ENCODE measurements at regions not wholly inside any gene's neighbourhood (a gene's known extent, or its start where the extent isn't known, plus 50 kb on each side); places are given as distances from the start of the nearest gene placed in this dataset.
"Not testable (repeated sequence)": the region's sequence is repeated elsewhere in the genome, so short reads cannot be mapped to it uniquely, and the experiment has no call there.

- no peak for FAIRE-seq
- DNase-seq (ENCODE audit: low spot score in 2 of 2) = no peak
Measured at GRCh38 chr5:42874621-42875198, 63.0 kb upstream of the SELENOP start.

GRCh38 chr5:42872865-42873264 is 61.2 kb upstream of the SELENOP start:
- FAIRE-seq (no peak), DNase-seq (ENCODE audit: low spot score in 2 of 2) (no peak)

DNA sequence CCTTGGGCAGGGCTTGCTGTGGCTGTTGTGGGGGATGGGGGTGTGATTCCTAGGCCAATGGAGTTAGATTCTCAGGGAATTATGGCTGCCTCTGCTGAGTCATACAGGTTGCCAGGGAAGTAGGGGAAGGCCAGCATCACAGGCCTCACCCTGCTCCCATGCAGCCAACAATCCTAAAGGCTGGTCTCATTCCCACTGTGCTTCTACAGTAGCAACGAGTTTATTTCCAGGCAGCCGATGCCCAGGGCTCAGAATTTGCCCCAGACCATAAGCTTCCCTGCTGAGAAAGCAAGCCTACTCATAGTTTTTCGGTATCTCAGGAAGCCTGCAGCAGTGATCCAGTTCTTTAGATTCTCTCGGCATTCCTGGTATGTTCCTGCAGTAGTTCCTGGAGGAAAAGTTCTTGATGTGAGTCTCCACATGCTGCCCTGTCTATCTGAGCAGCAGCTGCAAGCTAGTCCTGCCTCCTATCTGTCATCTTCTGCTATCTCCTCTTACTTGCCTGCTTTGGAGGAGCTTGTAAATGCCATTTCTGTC is 59.3 kb upstream of the SELENOP start:
- FAIRE-seq = no peak
- DNase-seq (ENCODE audit: low spot score in 2 of 2) = no peak

DNA sequence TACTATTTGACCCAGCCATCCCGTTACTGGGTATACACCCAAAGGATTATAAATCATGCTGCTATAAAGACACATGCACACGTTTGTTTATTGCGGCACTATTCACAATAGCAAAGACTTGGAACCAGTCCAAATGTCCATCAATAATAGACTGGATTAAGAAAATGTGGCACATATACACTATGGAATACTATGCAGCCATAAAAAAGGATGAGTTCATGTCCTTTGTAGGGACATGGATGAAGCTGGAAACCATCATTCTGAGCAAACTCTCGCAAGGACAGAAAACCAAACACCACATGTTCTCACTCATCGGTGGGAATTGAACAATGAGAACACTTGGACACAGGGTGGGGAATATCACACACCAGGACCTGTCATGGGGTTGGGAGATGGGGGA is 56.7 kb upstream of the SELENOP start:
- DNase-seq (ENCODE audit: low spot score in 2 of 2); FAIRE-seq: not testable (repeated sequence)

- DNase-seq (ENCODE audit: low spot score in 2 of 2); FAIRE-seq: not testable (repeated sequence)
Measured at GRCh38 chr5:42864749-42865148, 53.1 kb upstream of the SELENOP start.

Data from frontal cortex (tissue), 3 donors.